Head of caudate nucleus (tissue), 42 donors: ENCODE measurements at regions not wholly inside any gene's neighbourhood (a gene's known extent, or its start where the extent isn't known, plus 50 kb on each side); places are given as distances from the start of the nearest gene placed in this dataset.

ENCODE experiments used
- DNase-seq, 42 donors: peaks; one replicate each; pipeline versions ENCODE4 v3.0.0 to v3.0.0-alpha.2; 2020 to 2021; ENCODE audit warnings: mixed read lengths in 7 of 42
- intact Hi-C: fragments of 100-400 bp; cut with DNase I; formaldehyde crosslinking; loops from one replicate; pipeline ENCODE4 v1.15.0; 2022

- no peak for DNase-seq
- intact Hi-C loops, result no loop called here
These were observed 63.5 kb upstream of the ASCC3 start for GRCh38 chr6:100944644-100945043.

DNA sequence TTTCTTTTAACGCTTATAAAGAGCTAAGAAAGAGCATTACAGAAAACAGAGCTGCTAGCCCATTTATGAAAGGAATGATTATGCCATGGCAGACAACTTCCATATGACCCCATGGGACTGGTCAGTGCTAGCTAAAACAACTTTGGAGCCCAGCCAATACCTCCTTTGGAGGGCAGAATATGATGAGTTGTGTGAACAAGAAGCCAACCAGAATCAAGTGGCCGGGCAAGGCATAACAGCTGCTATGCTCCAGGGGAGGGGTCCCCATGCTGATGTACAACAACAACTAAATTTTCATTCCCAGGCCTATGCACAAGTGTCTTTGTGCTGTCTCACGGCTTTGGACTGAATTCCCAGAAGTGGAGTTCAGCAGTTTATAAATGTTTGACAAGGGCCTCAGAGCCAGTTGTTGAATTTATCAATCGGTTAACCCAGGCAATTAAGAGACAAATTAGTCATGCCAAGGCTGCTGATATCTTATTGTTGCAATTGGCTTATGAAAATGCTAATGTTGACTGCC lies 65.0 kb upstream of the ASCC3 start:
- intact Hi-C loops, result no loop called here
- DNase-seq, result no peak

DNA sequence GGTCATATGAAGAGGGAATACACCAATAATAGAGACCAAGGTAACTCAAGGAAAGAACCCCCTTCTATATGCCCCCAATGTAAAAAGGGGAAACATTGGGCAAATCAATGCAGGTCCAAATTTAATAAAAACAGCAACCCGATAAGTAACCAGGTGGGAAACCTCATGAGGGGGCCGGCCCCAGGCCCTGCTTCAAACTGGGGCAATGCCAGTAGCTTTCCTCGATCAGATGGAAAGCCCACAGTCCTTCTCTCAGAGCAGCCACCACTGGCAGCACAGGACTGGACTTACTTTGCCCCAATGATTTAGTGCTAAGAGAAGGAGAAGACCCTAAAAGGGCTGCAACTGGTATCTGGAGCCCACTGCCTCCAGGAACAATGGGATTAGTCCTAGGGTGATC lies 65.6 kb upstream of the ASCC3 start:
- no peak for DNase-seq
- intact Hi-C loops, result no loop called here

DNA sequence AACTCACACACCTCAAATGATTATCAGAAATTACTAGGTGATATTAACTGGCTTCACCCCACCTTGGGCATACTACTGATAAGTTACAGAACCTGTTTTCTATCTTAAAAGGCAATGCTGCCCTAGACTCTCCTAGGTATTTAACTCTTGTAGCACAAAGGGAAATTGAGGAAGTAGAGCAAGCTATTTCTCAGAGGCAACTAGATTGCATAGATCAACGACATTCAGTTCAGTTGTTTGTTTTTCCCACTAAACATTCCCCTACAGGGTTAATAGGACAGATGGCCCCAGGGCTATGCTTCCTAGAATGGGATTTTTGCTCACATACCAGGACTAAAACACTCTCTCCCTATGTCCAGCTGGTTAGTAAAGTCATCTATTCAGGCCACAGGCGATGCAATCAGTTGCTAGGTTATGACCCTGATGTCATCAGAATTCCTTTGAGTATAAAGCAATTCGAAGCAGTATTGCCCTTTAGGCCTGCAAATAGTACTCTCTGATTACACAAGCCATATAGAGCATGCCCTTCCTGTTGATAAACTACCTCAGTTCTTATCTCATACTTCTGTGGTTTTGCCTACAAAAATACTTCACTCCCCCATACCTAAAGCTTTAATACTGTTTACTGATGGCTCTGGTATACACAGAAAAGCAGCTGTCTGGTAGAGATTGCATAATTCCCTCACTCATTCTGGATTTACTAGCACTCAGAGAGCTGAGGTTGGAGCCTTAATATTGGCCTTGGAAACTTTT lies 67.4 kb upstream of the ASCC3 start:
- intact Hi-C loops, result no loop called here
- DNase-seq, result no peak

- DNase-seq, result no peak
- intact Hi-C loops, result no loop called here
These were observed 70.9 kb upstream of the ASCC3 start for GRCh38 chr6:100952006-100952405.

- DNase-seq, result no peak
- intact Hi-C loops, result no loop called here
These were observed 78.2 kb upstream of the ASCC3 start for GRCh38 chr6:100959280-100959679.

- DNase-seq, result no peak
- intact Hi-C loops, result no loop called here
These were observed 81.3 kb upstream of the ASCC3 start for GRCh38 chr6:100962466-100962865.

GRCh38 chr6:100965067-100965466 lies 83.9 kb upstream of the ASCC3 start:
- DNase-seq, result no peak
- intact Hi-C loops, result no loop called here

- intact Hi-C loops, result no loop called here
- DNase-seq, result no peak
These were observed 87.8 kb upstream of the ASCC3 start for GRCh38 chr6:100968949-100969348.

- no peak for DNase-seq
- intact Hi-C loops, result no loop called here
These were observed 98.1 kb upstream of the ASCC3 start for GRCh38 chr6:100979267-100979666.

DNA sequence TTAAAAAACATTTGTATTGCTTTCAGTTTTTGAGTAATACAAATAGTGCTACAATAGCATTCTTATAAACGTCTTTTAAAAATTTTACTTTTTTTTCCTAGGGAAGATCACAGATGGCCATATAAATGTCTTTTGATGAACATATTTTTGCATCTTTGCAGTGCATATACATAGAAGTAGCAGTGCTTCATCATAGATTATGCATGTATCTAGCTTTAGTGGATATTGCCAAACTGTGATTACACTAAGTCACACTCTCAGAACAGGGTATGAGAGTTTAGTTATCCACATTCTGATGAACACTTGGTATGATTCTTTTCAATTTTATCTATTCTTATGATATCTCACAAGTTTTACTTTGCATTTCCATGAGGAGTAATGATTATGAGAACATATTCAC lies 99.8 kb upstream of the ASCC3 start:
- intact Hi-C loops, result no loop called here

GRCh38 chr6:100986921-100987320 lies 105.8 kb upstream of the ASCC3 start:
- DNase-seq, result no peak
- intact Hi-C loops, result no loop called here

More for the DNA sequence above, 99.8 kb upstream of the ASCC3 start:
- no peak for DNase-seq

GRCh38 chr6:100987556-100987955 lies 106.4 kb upstream of the ASCC3 start:
- DNase-seq, result no peak
- intact Hi-C loops, result no loop called here

GRCh38 chr6:100988391-100988984 lies 107.4 kb upstream of the ASCC3 start:
- no peak for DNase-seq
- intact Hi-C loops, result no loop called here

DNA sequence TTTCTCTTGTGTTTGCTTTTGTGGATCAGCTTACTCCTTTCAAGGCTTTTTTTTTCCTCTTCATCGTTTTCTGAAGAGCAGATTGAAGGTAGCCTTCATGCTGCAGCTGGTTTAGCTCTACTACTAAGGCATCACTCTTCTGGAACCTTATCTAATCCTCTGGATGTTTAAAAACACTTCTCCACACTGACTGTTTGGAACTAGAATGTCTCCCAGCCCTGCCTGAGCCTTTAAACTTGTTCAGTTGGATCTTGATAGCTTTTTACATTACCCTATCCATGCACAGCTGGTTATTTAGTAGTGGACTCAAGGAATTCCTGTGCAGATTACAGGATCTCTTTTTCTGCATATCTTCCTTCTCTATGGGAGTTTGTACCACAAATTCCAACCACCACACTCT lies 108.9 kb upstream of the ASCC3 start:
- intact Hi-C loops, result no loop called here
- DNase-seq, result no peak

- no peak for DNase-seq
- intact Hi-C loops, result no loop called here
These were observed 115.3 kb upstream of the ASCC3 start for GRCh38 chr6:100996409-100996808.

DNA sequence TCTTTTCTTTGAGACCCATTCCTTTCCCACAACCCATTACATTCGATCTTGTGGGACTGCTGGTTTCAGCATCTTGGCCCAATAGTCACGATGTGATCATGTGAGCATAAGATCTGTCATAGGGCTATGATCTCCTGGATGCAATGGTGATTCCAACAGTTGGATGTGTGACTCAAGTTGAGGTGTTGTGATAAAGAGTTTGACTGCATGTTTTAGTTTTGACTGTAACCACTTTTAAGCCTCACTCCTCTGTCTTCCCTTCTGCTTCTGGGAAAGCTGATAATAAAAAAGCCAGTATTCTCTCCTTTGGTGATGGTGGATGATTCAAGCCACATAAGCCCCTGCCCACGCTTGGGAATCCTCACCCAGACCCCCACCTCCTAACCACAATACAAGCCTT lies 117.0 kb upstream of the ASCC3 start:
- intact Hi-C loops, result no loop called here
- no peak for DNase-seq

- DNase-seq, result no peak
- intact Hi-C loops, result no loop called here
These were observed 118.0 kb upstream of the ASCC3 start for GRCh38 chr6:100999034-100999597.

DNA sequence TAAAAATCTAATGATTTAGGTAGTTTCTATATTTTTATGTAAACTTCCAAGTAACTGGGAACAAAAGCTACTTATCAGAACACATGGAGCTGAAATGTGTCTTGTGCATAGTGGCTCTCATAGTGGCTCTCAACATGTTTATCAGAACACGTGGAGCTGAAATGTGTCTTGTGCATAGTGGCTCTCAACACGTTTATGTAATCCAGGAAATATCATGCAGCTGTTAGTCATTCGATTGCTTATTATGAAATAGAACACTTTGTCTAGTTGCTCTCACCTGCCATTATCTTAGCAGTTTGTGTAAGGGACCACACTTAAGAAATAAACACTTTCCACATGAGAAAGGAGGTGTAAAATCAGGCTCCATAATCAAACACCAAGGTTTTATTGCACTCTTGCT lies 119.2 kb upstream of the ASCC3 start:
- intact Hi-C loops, result no loop called here
- no peak for DNase-seq

DNA sequence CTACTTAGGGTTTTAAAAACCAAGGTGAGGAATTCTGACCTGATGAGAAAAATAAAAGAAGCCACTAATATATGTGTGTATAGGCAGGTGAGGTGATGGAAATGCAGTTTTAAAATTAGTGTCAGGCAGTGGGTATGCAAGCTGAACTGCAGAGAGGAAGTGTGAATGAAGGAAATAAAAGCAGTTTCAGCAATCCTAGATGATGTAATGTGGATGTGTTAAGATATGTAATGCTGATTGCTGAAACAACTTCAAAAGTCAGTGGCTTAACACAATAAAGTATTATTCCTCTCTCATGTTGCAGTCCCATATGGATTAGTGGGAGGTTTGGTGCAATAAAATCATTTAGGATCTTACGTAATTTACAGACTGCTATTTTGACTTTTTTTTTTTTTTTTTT lies 119.9 kb upstream of the ASCC3 start:
- no peak for DNase-seq
- intact Hi-C loops, result no loop called here

DNA sequence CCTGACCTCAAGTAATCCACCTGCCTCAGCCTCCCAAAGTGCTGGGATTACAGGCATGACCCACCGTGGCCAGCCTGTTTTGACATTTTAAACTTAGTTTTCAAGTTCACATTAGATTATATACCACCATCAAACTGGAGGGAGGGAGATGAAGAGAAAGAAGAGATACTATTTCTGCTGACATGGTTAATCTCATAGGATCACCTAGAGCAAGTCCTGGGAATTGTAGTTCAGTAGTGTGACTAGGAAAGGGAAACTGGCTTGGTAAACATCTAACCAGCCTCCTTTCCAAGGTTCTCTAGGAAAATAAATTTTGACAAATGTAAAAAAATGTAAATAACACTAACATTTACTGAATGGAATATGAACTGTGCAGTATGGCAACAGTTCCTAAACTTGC lies 120.5 kb upstream of the ASCC3 start:
- DNase-seq, result no peak
- intact Hi-C loops, result no loop called here
